Astrocyte of the spinal cord (primary cell): ENCODE measurements at regions not wholly inside any gene's neighbourhood (a gene's known extent, or its start where the extent isn't known, plus 50 kb on each side); places are given as distances from the start of the nearest gene placed in this dataset.

ENCODE experiments used
- DNase-seq: peaks from one replicate; pipeline ENCODE4 v3.0.0; 2011; ENCODE audit warnings: low read depth, low spot score
- H3K4me3 ChIP-seq: 2 replicates; pipeline ENCODE4 v1.5.1; 2011; ENCODE audit warnings: low read depth, mild to moderate bottlenecking, low read length, moderate library complexity
- in situ Hi-C: cut with HindIII; loops from 2 replicates; pipeline ENCODE4 v1.10.0; 2017; ENCODE audit warnings: low sequenced_read_pairs
- TF ChIP-seq, protein P1 (sequence below): IDR thresholded peaks from 2 replicates; pipeline ENCODE4 v1.5.1; 2012; ENCODE audit warnings: low read depth, mild to moderate bottlenecking, low read length, inconsistent platforms

DNA sequence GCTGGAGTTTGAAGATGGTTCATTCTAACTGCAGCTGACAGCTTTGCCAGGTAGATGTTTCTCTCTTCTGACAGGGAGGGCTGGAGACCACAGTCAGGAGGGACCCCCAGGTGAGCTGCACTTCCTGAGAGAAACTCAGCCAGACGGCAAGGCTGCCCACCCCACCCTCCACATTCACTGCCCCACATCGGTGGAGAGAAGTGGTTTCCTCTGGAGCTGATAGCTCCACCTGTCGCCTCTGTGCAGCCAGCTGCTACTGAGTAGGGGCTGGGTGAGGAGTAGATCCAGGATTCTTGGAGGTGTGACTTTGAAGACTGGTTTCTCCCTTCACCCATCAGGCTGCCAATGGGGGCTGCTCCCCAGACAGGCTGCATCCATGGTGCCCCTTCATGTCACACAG is 175.0 kb downstream of the CARTPT start:
- no peak for DNase-seq
- no peak overlapping the region for H3K4me3 ChIP-seq
- TF ChIP-seq, protein P1, sequence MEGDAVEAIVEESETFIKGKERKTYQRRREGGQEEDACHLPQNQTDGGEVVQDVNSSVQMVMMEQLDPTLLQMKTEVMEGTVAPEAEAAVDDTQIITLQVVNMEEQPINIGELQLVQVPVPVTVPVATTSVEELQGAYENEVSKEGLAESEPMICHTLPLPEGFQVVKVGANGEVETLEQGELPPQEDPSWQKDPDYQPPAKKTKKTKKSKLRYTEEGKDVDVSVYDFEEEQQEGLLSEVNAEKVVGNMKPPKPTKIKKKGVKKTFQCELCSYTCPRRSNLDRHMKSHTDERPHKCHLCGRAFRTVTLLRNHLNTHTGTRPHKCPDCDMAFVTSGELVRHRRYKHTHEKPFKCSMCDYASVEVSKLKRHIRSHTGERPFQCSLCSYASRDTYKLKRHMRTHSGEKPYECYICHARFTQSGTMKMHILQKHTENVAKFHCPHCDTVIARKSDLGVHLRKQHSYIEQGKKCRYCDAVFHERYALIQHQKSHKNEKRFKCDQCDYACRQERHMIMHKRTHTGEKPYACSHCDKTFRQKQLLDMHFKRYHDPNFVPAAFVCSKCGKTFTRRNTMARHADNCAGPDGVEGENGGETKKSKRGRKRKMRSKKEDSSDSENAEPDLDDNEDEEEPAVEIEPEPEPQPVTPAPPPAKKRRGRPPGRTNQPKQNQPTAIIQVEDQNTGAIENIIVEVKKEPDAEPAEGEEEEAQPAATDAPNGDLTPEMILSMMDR = no peak
- in situ Hi-C loops = no loop called here

DNA sequence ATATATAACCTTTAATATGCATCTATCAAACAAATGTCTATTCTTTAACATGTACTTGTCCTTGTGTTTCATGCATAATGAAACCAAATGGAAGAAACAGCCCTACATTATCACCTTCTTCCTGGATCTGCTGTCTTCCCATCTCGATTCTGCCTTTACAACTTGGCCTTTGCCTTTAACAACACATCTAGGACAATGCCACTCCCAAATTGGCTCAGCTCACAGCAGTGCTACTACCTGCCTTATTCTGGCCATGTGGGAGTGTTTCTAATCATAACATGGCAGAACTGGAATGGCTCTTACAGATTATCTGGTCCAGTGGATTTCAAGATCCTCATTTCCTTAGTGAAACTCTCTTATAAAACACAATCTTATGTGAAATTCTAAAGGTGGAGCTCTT is 176.5 kb downstream of the CARTPT start:
- TF ChIP-seq, protein P1 = no peak
- in situ Hi-C loops = no loop called here
- no peak for DNase-seq
- H3K4me3 ChIP-seq = no peak overlapping the region

DNA sequence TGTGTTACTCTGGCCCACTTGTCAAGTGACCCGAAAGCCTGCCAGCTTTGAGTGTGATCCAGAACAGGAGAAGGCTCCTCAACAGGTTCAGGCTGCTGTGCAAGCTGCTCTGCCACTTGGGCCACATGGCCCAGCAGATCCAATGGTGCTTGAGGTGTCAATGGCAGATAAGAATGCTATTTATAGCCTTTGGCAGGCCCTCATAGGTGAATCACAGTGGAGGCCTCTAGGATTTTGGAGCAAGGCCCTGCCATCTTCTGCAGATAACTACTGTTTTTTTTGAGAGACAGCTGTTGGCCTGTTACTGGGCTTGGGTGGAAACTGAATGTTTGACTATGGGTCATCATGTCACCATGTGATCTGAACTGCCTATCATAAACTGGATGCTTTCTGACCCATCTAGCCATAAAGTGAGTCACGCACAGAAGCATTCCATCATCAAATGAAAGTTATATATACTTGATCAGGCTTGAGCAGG is 180.8 kb downstream of the CARTPT start:
- in situ Hi-C loops = no loop called here
- TF ChIP-seq, protein P1 = no peak
- no peak overlapping the region for H3K4me3 ChIP-seq
- DNase-seq = no peak

DNA sequence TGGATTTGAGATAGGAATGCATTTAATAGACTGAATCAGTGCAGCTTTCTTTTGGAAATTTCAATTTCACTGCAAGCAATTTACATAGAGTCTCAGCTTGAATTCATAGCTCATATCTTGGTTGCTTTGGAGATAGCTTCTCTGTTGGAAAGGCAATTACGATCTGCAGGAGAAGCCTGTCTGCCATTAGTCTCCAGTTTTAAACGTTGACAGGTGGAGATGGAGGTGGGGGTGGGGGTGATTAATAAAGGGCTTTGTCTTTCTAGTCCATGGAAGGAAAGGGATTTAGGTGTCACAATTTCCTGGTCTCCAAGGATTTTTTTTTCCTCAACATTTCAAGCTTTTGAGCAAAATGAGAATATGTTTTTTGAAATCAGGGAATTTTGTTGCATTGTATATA is 184.7 kb downstream of the CARTPT start:
- TF ChIP-seq, protein P1 = no peak
- H3K4me3 ChIP-seq = no peak overlapping the region
- no peak for DNase-seq
- in situ Hi-C loops = no loop called here

DNA sequence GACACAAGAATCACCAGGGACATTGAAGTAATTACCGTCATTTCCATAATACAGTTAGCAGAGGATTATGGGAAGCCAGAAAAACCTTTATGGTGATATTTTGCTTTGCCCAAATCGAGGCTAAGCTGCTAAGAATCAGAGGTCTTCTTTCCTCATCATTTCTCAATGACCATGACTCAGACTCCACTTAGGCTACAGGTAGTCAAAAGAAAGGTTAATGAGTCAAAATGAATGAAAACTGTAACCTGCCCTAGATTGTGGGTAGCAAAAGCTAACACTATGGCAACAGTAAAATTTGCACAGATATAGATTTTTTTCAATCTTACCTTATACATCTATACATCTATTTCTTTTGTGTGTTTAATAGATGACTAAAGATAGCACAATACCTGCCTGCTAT is 185.8 kb downstream of the CARTPT start:
- in situ Hi-C loops = no loop called here
- TF ChIP-seq, protein P1 = no peak
- DNase-seq = no peak
- H3K4me3 ChIP-seq = no peak overlapping the region

DNA sequence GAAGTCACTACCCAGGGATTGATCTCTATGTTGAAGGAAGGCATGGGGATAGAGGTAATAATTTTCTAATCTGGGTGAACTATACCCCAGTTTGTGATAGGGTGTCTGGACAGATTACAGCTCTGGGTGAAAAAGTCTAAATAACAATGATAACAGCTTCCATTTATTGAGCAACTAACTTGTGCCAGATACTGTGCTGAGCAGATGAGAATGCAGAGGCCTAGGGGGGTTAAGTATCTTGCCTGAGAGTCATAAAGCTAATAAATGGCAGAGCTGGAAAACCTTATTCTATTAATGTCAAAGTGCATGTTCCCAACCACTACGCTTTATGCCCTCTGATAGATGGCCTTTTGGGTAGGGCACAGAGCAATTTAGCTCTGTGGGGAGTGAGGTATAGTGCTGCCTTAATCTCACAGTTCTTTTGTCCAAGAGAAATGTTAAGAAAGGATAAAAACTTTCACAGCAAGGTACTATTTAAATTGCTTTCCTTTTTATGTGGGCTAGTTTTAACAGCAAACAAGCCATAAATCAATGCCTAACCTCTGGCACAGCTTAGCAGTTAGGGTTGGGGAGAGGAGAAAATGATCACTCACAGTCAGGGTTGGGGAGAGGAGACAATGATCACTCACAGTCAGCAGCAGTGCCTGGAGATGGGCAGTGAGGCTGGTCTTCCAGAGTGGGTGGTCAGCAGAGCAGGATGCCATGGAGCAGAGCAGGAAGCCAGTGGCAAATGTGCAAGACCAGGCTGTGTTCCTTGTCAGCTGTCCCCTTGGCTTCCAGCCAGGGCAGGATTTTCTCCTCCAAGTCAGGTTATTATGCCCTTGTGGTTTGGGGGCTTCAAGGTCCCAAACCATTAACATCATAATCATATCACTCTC is 187.0 kb downstream of the CARTPT start:
- in situ Hi-C loops = no loop called here
- DNase-seq = no peak
- H3K4me3 ChIP-seq = no peak overlapping the region
- TF ChIP-seq, protein P1 = no peak
